ENCODE measurements at regions not wholly inside any gene's neighbourhood (a gene's known extent, or its start where the extent isn't known, plus 50 kb on each side); places are given as distances from the start of the nearest gene placed in this dataset.

DNA sequence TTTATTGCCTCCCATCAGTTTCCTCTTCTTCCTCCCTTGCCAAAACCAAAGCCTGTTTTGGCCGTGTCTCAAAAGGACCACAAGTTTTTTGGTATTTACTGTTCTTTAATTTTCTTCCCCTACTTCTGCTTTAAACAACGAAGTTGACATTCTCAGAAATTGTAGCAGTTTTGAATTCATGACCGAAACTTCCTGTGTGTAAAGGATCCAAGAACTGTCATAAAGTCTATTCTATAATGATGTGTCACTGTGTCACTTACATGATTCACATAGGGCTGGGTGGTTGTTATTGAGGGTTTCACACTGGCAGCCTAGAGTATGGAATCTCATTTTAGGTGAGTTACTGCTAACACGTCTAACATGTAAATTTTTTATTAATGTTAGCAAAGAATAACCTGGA, 741.0 kb upstream of the KLHL1 start:
- WGBS, 2 donors: 32 to 38% methylated on average over 4 of the region's 4 CpGs
- intact Hi-C loops (cut with DNase I): no loop called here
- no peak for ATAC-seq

GRCh38 chr13:70844391-70845108, 736.3 kb upstream of the KLHL1 start:
- DNase-seq: no peak
- intact Hi-C loops (cut with DNase I): no loop called here
- TF ChIP-seq POLR2A (IDR thresholded peaks at IDR 0.05): no peak
- TF ChIP-seq, protein P1, sequence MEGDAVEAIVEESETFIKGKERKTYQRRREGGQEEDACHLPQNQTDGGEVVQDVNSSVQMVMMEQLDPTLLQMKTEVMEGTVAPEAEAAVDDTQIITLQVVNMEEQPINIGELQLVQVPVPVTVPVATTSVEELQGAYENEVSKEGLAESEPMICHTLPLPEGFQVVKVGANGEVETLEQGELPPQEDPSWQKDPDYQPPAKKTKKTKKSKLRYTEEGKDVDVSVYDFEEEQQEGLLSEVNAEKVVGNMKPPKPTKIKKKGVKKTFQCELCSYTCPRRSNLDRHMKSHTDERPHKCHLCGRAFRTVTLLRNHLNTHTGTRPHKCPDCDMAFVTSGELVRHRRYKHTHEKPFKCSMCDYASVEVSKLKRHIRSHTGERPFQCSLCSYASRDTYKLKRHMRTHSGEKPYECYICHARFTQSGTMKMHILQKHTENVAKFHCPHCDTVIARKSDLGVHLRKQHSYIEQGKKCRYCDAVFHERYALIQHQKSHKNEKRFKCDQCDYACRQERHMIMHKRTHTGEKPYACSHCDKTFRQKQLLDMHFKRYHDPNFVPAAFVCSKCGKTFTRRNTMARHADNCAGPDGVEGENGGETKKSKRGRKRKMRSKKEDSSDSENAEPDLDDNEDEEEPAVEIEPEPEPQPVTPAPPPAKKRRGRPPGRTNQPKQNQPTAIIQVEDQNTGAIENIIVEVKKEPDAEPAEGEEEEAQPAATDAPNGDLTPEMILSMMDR (IDR thresholded peaks at IDR 0.05): no peak
- H3K9me3 ChIP-seq: no peaks in the 10 kb centered on the region
- WGBS, 2 donors: 71 to 76% methylated on average over 3 to 7 of the region's 7 CpGs
- no peaks in the 10 kb centered on the region for H3K27me3 ChIP-seq
- no peak for ATAC-seq
- H3K27ac ChIP-seq: no peak overlapping the region
- H3K4me3 ChIP-seq: no peak overlapping the region
- no peaks in the 10 kb centered on the region for H3K4me1 ChIP-seq
- H3K36me3 ChIP-seq (replicated peaks in 1 of 2; ENCODE audit: insufficient read depth in 1 of 2, low read depth in 2 of 2): no peaks in the 10 kb centered on the region

More for the DNA sequence above, 741.0 kb upstream of the KLHL1 start:
- no peaks in the 10 kb centered on the region for H3K9me3 ChIP-seq
- H3K27me3 ChIP-seq: no peaks in the 10 kb centered on the region
- H3K27ac ChIP-seq: no peak overlapping the region
- DNase-seq: no peak
- no peaks in the 10 kb centered on the region for H3K4me1 ChIP-seq
- no peak overlapping the region for H3K4me3 ChIP-seq
- no peak for TF ChIP-seq POLR2A (IDR thresholded peaks at IDR 0.05)
- H3K36me3 ChIP-seq (replicated peaks in 1 of 2; ENCODE audit: insufficient read depth in 1 of 2, low read depth in 2 of 2): no peaks in the 10 kb centered on the region

- intact Hi-C loops (cut with DNase I): no loop called here
- Histone ChIP-seq H3K9me3 (no peaks in the 10 kb centered on the region), H3K27me3 (no peaks in the 10 kb centered on the region), H3K4me3 (no peak overlapping the region), H3K4me1 (no peaks in the 10 kb centered on the region), H3K27ac (no peak overlapping the region), H3K36me3 (replicated peaks in 1 of 2; ENCODE audit: insufficient read depth in 1 of 2, low read depth in 2 of 2) (no peaks in the 10 kb centered on the region)
- DNase-seq (no peak), ATAC-seq (no peak)
- WGBS, 2 donors: 75 to 89% methylated on average over 1 to 5 of the region's 5 CpGs
- TF ChIP-seq, protein P1 (IDR thresholded peaks at IDR 0.05): no peak
- TF ChIP-seq POLR2A (IDR thresholded peaks at IDR 0.05): no peak
These were observed 733.9 kb upstream of the KLHL1 start for GRCh38 chr13:70842062-70842644.

DNA sequence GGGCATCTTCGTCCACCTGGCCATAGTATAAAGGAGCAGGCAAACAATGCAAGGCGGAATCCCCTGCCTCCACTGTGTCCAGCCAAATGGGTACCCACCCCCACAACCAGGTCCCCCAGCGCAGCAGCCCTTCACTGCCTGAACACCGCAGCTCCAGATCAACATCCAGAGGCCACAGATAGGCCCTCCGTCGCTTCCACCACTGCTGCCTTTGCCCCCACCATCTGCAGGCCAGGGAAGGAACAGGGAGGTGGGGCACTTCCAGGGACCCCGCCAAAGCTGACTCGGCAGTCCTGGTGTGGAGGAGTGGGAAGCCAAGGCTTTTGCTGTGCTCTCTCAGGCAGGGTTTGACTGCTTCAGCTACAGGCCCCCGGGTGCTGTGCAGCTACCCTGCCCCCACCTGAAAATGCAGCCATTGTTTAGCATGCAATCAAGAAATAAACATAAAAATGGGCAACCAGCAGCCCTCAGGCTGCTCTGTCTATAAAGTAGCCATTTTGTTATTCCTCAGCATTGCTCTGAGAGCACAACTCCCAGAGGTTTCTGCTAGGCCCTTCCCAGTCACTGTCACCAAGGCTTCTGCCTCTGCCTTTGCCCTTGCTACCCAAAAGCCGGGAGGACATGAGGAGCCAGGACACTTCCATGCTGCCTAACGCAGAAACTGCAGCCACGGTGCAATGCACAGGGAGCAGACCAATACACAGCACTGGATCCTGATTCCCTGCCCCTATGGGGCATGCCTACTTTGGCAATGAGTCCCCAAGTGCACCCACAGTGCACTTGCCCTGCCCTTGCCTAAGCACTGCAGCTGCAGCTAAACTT, 733.2 kb upstream of the KLHL1 start:
- no peaks in the 10 kb centered on the region for H3K27me3 ChIP-seq
- H3K4me3 ChIP-seq: no peak overlapping the region
- ATAC-seq (no peak), DNase-seq (no peak)
- 73 to 80% methylated on average over 5 to 12 of the region's 12 CpGs for whole genome bisulfite sequencing, 2 donors
- H3K4me1 ChIP-seq: no peaks in the 10 kb centered on the region
- TF ChIP-seq, protein P1 (IDR thresholded peaks at IDR 0.05): no peak
- no peak for TF ChIP-seq POLR2A (IDR thresholded peaks at IDR 0.05)
- H3K9me3 ChIP-seq: no peaks in the 10 kb centered on the region
- H3K27ac ChIP-seq: no peak overlapping the region
- intact Hi-C loops (cut with DNase I): no loop called here
- H3K36me3 ChIP-seq (replicated peaks in 1 of 2; ENCODE audit: insufficient read depth in 1 of 2, low read depth in 2 of 2): no peaks in the 10 kb centered on the region

GRCh38 chr13:70835371-70835770, 727.1 kb upstream of the KLHL1 start:
- H3K4me3 ChIP-seq: no peak overlapping the region
- no peaks in the 10 kb centered on the region for H3K27me3 ChIP-seq
- no peaks in the 10 kb centered on the region for H3K36me3 ChIP-seq (replicated peaks in 1 of 2; ENCODE audit: insufficient read depth in 1 of 2, low read depth in 2 of 2)
- 77 to 80% methylated on average over 1 of the region's 1 CpG for WGBS, 2 donors
- ATAC-seq (no peak), DNase-seq (no peak)
- no peaks in the 10 kb centered on the region for H3K4me1 ChIP-seq
- H3K9me3 ChIP-seq: no peaks in the 10 kb centered on the region
- intact Hi-C loops (cut with DNase I): no loop called here
- TF ChIP-seq POLR2A (IDR thresholded peaks at IDR 0.05): no peak
- TF ChIP-seq, protein P1 (IDR thresholded peaks at IDR 0.05): no peak
- H3K27ac ChIP-seq: no peak overlapping the region
